ENCODE measurements at regions not wholly inside any gene's neighbourhood (a gene's known extent, or its start where the extent isn't known, plus 50 kb on each side); places are given as distances from the start of the nearest gene placed in this dataset.

DNA sequence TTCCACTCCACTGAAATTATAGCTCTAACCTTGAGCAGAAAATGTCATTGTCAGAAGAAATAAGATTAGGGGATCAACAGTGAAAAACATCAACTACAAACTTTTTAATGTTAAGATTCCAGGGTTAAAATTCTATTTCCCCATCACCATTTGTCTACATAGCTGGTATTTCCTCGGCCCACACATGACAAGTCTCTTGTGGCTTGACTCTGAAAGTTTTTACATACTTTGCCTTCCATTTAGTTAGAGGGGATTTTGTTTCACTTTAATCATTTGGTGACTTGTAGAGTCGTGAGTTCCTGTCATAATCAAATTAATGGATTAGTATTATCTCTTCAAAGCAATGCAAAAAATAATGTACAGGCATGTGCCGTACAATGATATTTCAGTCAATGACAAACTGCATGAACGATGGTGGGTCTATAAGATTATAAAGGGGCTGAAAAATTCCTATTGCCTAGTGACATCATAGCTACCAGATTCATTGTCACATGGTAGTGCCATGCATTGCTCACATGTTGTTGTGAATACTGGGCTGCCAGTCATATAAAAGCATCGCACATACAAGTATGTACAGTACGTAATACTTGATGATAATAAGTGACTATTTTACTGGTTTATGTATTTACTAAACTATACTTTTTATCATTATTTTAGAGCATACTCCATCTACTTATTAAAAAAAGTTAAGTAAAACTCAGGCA, 72.0 kb downstream of the ING2 start:
- TF ChIP-seq CTCF (IDR thresholded peaks at IDR 0.05; ENCODE audit: low read depth, low read length, missing input control) = no peak
- TF ChIP-seq SP1 (IDR thresholded peaks at IDR 0.05) = no peak
- no peak for TF ChIP-seq ATF3 (IDR thresholded peaks at IDR 0.05)
- TF ChIP-seq REST (IDR thresholded peaks at IDR 0.05) = no peak
- TF ChIP-seq EGR1 (IDR thresholded peaks at IDR 0.05; ENCODE audit: low read depth in 2 of 2) = no peak
- no peak for TF ChIP-seq TAF1 (conservative IDR thresholded peaks at IDR 0.05)

Measured in liver (tissue), 3 donors.